ENCODE measurements at regions not wholly inside any gene's neighbourhood (a gene's known extent, or its start where the extent isn't known, plus 50 kb on each side); places are given as distances from the start of the nearest gene placed in this dataset.

DNA sequence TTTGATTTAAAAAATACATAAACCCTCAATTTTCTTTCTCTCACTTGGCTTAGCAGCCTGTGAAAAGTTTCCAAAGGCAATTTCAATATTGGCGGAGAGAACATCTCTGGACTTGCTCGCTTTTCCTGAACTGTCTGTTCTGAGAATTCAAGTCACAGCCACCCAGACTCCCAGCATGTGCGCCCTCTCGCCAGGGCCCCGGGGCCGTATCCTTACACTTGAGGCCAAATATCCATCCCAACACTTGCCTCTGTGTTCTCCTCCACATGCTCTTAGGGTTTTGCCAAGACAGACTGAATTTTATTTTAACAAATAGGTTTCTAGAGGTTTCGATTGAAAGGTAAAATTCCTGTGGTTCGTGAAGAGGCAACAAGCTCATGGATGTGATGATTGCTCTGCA, 111.5 kb upstream of the GPR26 start:
- DNase-seq (ENCODE audit: low read depth, low spot score) = no peak

DNA sequence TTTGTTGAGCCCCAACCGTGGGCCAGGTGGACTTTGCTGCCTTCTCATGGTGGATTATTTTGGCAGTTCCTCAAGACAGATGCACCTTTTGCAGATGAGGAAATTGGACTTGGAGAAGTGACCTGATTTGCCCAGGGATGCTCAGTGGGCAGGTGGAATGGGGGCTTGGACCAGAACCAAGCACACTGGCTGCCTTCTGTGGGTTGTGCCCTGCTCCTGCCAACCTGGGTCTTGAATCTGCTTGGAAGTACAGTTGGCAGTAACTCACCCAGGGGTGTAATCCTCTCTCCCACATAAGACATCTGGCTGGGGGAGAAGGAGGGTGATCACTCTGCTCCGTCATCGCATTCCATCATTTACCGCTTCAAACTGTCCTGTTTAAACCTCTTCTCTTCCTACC, 110.5 kb upstream of the GPR26 start:
- no peak for DNase-seq (ENCODE audit: low read depth, low spot score)

GRCh38 chr10:123556049-123556448, 110.1 kb upstream of the GPR26 start:
- no peak for DNase-seq (ENCODE audit: low read depth, low spot score)

- DNase-seq (ENCODE audit: low read depth, low spot score) = no peak
Measured at GRCh38 chr10:123556736-123557135, 109.4 kb upstream of the GPR26 start.

- no peak for DNase-seq (ENCODE audit: low read depth, low spot score)
Measured at GRCh38 chr10:123557366-123558108, 108.6 kb upstream of the GPR26 start.

DNA sequence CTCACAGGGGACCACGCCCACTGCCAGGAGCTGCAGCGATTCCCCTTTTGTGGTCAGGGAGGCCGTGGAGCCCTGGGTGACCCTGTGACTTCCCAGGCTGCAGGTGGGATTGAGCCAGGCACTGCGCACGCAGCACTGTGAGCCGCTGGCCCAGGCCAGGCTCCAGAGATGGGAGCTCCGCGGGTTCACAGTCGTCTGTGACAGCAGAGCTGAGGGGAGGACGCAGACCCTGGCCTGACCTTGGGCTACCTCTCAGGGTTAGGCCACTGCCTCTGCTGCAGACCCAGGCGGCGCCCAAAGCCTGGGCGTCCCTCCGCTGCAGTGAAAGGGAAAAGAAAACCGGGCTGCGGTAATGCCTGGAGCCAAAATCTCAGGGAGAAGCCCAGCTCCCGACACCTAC, 107.5 kb upstream of the GPR26 start:
- DNase-seq (ENCODE audit: low read depth, low spot score) = no peak

GRCh38 chr10:123559066-123559822, 106.9 kb upstream of the GPR26 start:
- DNase-seq (ENCODE audit: low read depth, low spot score) = peak; percentile 22

- no peak for DNase-seq (ENCODE audit: low read depth, low spot score)
Measured at GRCh38 chr10:123559823-123560092, 106.4 kb upstream of the GPR26 start.

- no peak for DNase-seq (ENCODE audit: low read depth, low spot score)
Measured at GRCh38 chr10:123560301-123561140, 105.6 kb upstream of the GPR26 start.

- no peak for DNase-seq (ENCODE audit: low read depth, low spot score)
Measured at GRCh38 chr10:123561141-123561440, 105.1 kb upstream of the GPR26 start.

DNA sequence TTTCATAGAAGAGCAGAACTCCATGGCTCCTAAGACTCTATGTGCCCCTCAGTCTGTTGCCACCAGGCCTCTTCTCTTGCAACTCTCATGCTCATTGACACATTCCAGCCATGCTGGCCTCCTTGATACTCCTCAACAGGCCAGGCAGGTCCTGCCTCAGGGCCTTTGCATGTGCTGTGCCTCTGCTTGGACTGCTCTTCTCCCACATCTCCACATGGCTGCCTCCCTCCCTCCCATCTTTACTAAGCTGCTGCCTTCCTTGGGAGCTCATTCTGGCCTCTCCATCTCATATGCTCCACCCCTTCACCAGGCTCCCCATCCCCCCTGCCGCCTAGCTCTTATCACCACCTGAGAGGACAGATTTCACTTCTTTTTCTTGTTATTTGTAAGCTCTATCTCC, 103.8 kb upstream of the GPR26 start:
- DNase-seq (ENCODE audit: low read depth, low spot score) = no peak

- DNase-seq (ENCODE audit: low read depth, low spot score) = no peak
Measured at GRCh38 chr10:123562811-123563580, 103.2 kb upstream of the GPR26 start.

GRCh38 chr10:123563581-123563855, 102.6 kb upstream of the GPR26 start:
- no peak for DNase-seq (ENCODE audit: low read depth, low spot score)

GRCh38 chr10:123563994-123564393, 102.2 kb upstream of the GPR26 start:
- no peak for DNase-seq (ENCODE audit: low read depth, low spot score)

DNA sequence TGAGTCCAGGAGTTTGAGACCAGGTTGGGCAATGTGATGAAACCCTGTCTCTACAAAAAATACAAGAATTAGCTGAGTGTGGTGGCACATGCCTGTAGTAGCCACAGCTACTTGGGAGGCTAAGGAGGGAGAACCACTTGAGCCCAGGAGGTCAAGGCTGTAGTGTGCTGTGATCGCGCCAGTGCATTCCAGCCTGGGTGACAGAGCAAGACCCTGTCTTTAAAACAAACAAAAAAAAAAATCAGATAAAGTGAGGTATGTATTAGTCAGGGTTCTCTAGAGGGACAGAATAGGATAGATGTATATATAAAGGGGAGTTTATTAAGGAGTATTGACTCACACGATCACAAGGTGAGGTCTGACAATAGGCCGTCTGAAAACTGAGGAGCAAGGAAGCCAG, 101.5 kb upstream of the GPR26 start:
- DNase-seq (ENCODE audit: low read depth, low spot score) = no peak

DNA sequence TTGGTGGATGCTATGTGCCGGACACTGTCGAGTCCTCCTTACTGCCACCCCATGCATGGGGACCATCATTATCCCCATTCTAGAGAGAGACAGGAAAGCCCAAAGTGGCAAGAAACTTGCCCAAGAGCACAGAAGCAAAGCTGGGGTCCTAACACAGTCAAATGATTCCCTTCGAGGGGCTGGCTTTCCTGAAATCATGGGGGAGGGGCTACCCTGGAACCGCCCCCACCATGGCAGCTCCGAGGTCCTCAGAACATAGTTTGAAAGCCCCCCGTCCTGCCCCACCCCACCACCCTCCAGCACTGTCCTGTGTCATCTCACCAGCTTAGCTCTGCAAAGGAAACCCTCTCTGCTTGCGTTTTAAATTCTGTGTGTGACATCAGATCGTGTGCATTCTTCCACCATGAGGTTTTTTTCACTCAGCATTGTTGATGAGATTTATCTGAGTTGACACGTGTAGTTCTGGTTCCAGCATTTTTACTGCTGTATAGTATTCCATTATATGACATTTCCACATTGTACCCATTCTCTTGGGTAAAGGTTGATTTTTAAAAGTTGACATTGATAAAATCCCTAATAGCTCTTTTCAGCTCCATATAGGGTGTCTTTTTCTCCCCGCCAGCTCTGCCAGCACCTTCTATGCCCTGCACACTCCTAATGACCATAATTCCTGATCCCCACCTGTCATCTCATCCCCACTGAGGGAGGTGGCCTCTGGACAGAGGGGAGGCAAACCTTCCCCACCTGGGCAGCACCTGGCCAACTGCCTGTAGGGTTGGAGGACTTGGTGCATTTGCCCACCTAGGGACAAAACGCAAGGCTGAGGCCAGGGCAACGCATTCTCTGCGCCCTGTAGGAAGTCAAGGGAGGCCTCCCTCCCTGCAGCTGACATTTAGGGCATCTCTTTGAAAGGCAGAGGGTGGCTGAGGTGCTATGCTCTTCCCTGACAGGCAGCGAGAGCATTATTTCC, 100.2 kb upstream of the GPR26 start:
- DNase-seq (ENCODE audit: low read depth, low spot score) = no peak

GRCh38 chr10:123567984-123568739, 98.0 kb upstream of the GPR26 start:
- DNase-seq (ENCODE audit: low read depth, low spot score) = no peak

- DNase-seq (ENCODE audit: low read depth, low spot score) = no peak
Measured at GRCh38 chr10:123568751-123569150, 97.4 kb upstream of the GPR26 start.

DNA sequence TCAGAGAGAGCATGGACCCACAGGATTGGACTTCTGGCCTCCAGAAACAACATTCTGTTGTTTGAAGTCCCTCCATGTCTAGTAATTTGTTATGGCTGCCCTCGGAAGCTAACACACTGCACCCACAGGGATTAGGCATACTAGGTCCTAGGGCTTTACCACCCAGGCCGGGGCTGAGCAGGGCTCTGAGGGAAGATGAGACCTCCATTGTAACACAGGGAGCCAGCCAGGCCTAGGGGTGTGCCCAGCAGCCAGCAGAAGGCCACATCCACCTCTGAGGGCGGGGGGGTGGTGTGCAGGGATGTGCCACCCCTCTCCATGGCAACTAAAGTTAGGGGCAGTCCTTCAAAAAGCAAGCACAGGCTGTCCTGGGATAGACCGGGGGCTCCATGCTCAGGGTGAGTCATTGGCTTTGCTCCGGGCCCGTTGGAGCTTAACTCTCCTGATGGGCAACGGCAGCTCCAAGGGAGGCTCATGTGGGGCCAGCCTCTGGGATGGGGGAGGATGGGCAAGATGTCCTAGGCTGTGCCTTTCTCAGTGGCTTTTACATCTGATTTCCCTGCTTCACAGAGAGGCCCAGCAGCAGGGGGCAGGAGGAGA, 96.6 kb upstream of the GPR26 start:
- DNase-seq (ENCODE audit: low read depth, low spot score) = no peak

Measured in pulmonary artery endothelial cell (primary cell).